ENCODE measurements at regions not wholly inside any gene's neighbourhood (a gene's known extent, or its start where the extent isn't known, plus 50 kb on each side); places are given as distances from the start of the nearest gene placed in this dataset.

GRCh38 chr18:76767954-76768353 is 54.4 kb upstream of the ZNF236 start:
- TF ChIP-seq EP300 (IDR thresholded peaks at IDR 0.05) (no peak), CTCF (IDR thresholded peaks at IDR 0.05) (no peak), POLR2A (IDR thresholded peaks at IDR 0.05) (no peak)
